Stimulated activated CD8-positive, alpha-beta memory T cell treated with anti-CD3 and anti-CD28 coated beads, Interleukin-2, amount 100 ng/mL, for 48 hours (primary cell): ENCODE measurements at regions not wholly inside any gene's neighbourhood (a gene's known extent, or its start where the extent isn't known, plus 50 kb on each side); places are given as distances from the start of the nearest gene placed in this dataset.

Experiments
- DNase-seq, 2 donors: peaks; one replicate each; pipeline ENCODE4 v3.0.0-alpha.2; 2020; ENCODE audit warnings: low read depth in 2 of 2

DNA sequence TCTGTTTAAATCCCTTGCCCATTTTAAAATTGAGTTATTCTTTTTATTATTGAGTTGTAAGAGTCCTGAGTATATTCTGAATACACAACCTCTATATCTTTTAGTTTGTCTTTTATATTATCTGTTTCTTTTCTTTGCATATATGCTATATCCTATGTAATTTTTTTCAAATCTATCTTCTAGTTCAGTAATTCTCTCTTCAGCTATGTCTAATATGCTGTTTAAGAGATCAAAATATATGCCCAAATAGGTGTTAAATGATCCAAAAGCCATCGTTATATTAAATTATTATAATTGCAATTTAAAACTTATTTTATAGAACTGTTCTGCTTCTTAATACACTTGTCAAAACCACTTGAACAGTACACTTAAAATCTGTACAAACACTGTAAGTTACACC lies 107.4 kb upstream of the TSPAN5 start:
- no peak for DNase-seq

GRCh38 chr4:98758182-98758581 lies 99.8 kb upstream of the TSPAN5 start:
- DNase-seq, result no peak

DNA sequence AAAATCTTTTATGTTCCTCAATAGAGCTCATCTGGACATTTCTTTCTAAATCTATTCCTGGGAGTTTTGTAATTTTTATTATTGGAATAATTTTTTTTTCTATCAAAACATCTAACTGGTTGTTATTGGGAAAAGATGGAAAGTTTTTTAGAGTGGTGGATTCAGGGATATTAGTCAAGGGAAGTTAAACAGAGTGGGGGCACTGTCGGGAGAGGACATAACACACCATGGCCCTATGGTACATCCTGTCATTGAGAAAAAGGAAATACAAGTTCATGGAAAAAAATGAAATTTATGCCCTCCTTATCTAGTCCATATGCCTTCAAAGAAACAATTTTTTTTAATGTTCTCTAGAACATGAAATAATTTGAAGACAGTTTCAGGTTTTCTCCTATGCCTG lies 96.3 kb upstream of the TSPAN5 start:
- no peak for DNase-seq

GRCh38 chr4:98749206-98749605 lies 90.8 kb upstream of the TSPAN5 start:
- DNase-seq, result no peak

DNA sequence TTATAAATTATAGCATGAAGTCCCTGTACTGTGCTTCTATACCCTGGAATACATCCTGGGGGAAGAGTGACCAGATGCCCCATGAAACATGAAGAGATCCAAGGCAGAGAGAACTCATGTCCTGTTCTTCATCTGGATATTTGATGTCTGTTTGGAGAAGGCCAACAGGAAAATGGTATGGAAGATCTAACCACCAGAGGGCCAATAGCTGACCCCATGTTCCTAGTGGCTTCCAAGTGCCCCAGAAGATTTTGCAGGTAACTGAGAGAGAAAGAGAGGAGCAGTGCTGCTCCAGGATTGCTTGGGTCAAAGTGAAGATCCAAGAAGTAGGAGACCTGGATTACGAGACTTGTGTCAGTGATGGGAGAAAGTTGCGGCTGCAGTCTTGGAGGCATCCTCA lies 90.2 kb upstream of the TSPAN5 start:
- no peak for DNase-seq

DNA sequence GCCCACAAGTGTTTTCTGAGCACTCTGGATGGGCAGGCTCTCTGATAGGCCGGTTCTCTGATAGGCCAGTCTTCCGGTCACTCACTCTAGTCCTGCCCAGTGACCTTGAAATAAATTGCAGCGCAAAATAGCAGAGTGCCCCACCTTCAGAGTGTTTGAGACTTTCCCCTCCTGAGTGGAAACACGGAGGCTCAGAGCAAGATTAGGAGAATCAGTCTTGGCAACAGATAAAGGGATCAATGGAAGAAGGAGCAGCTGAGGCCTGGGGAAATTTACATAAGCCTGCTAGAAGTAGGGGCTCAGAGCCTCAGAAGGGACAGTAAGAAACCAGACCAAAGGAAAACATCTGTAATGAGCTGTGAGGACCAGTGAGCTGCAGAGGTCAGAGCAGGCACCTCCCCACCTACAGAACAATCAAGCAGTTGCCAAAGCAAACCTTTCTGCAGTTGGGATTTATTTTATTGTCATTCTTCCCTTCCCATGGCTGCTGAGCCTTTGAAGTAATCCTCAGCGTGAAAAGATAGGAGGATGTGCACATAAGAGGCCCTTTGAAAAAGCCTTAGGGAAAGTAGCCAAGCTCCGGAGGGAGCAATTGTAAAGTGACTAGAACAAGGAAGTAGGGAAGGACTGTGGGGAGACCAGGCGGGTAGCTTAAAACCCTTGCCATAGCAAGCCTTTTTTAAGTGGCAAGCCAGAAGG lies 89.1 kb upstream of the TSPAN5 start:
- DNase-seq, result no peak

DNA sequence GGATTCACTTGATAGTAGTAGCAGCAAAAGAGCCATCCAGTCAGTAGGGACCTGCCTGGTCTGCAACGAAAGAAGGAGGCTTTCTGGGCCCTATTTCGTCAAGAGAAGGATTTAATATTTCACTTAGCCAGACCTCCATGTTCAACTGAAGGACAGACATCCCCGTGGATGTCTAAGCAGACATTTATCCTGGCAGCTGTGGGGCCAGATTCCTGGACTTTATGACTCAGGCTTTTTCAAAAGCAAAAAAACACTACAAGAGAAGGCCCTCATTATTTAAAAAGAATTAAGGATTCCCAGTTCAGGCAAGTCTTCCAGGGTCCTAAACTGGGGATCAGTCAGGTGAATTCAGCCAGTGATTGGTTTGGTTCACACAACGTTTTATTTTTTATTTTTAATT lies 88.5 kb upstream of the TSPAN5 start:
- no peak for DNase-seq

DNA sequence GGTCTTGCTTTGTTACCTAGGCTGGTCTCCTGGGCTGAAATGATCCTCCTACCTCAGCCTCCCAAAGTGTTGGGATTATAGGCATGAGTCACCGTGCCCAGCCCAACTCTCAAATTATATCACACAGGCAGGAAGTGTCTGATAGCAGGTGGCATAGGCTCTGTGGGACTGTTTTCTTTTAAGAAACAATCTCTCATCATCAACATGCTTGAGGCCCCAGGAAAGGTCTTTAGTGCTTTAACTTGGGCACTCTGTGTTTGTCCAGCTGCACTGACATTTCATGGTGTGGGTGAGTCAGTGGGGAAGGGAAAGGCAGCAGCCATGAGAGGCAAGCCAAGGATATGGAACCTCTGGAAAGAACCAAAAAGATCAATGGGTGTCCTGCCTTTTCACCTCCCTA lies 88.1 kb upstream of the TSPAN5 start:
- no peak for DNase-seq

GRCh38 chr4:98745366-98745765 lies 87.0 kb upstream of the TSPAN5 start:
- no peak for DNase-seq

GRCh38 chr4:98744372-98745150 lies 86.2 kb upstream of the TSPAN5 start:
- DNase-seq, result no peak

DNA sequence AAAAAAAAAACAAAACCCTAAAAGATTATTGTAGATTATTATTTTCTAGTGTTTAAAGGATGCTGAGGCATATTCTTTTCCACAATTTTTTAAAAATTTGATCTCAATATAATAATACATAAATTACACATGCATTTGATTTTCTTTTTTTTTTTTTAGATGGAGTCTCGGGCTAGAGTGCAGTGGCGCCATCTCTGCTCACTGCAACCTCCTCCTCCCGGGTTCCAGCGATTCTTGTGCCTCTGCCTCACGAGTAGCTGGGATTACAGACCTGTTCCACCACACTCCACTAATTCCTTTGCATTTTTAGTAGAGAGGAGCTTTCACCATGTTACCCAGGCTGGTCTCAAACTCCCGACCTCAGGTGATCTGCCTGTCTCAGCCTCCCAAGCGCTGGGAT lies 83.5 kb upstream of the TSPAN5 start:
- no peak for DNase-seq

- no peak for DNase-seq
Observed at GRCh38 chr4:98739751-98740150, 81.3 kb upstream of the TSPAN5 start.

- no peak for DNase-seq
Observed at GRCh38 chr4:98733601-98734000, 75.2 kb upstream of the TSPAN5 start.

GRCh38 chr4:98728871-98729270 lies 70.5 kb upstream of the TSPAN5 start:
- DNase-seq, result no peak

DNA sequence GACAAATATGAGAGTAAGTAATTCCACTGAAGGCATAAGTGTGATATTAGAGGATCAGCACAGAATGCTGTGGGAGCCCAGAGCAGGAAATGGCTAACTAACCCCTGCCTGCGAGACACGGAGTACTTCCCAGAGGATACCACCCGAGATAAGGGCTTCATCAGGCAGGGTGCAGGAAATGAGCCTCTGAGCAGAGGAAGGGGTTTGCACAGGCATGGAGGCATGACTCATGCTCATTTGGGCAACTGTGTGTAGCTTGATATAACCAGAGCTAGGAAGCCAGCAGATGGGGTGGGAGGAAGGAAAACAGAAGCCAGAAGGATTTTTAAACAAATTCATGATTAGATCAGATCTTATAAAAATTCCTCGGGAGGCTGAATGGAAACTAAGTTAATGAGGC lies 70.0 kb upstream of the TSPAN5 start:
- no peak for DNase-seq

- DNase-seq, result no peak
Observed at GRCh38 chr4:98722000-98722399, 63.6 kb upstream of the TSPAN5 start.

- no peak for DNase-seq
Observed at GRCh38 chr4:98720871-98721480, 62.6 kb upstream of the TSPAN5 start.

GRCh38 chr4:98716796-98717195 lies 58.4 kb upstream of the TSPAN5 start:
- no peak for DNase-seq

GRCh38 chr4:98712607-98713006 lies 54.2 kb upstream of the TSPAN5 start:
- DNase-seq, result no peak

GRCh38 chr4:98711526-98711925 lies 53.1 kb upstream of the TSPAN5 start:
- no peak for DNase-seq

- no peak for DNase-seq
Observed at GRCh38 chr4:98710831-98711230, 52.4 kb upstream of the TSPAN5 start.
